ENCODE measurements at regions not wholly inside any gene's neighbourhood (a gene's known extent, or its start where the extent isn't known, plus 50 kb on each side); places are given as distances from the start of the nearest gene placed in this dataset.

DNA sequence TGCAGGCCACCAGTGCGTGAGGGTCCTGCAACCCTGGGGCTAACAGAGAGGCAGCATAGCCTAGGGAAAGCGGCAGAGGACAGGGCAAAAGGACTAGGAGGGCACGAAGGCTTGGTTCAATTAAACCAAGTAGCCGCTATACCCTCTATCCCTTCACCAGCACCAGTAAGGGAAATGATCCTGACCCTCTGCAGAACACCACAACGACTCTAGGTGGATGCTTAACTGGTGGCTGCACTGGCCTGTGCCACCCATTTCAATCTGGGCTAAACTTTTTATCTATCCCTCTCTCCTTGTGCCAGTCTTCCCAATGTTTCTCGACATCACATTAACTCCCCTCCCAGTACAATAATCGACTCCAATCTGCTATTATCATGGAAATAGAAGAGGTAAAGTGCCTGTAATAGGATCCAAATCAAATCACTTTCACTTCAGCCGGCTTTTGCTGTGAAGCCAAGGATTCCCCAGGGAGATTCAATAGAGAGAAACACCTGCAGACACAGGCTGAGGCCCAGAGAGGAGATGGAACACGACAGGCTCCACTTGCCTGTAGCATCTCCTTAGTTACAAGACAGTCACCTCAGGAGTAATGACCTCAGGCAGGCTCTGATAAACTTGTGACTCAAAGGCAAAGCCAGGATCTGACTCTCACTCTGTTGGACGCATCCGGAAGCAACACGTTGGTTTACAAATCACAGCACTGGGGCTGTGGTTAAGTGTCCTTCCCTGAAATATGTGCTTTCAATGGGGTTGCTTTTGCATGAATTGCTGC is 791.6 kb upstream of the ARRDC4 start:
- no peak for TF ChIP-seq POLR2A (IDR thresholded peaks at IDR 0.05; ENCODE audit: low read depth, low read length)
- TF ChIP-seq POLR2AphosphoS5 (IDR thresholded peaks at IDR 0.05; ENCODE audit: insufficient read depth, low read depth, low read length): no peak

Measured in endothelial cell of umbilical vein (primary cell).